Lung (tissue), 11 donors: ENCODE measurements at regions not wholly inside any gene's neighbourhood (a gene's known extent, or its start where the extent isn't known, plus 50 kb on each side); places are given as distances from the start of the nearest gene placed in this dataset.

ENCODE experiments used
- ATAC-seq: fragments of 200-7000 bp; cut with Tn5 transposase; one replicate; pipeline ENCODE4 v1.9.1; 2020; ENCODE audit warnings: moderate number of reproducible peaks; ENCODE audit not compliant: insufficient read depth, low FRiP score
- DNase-seq, 3 donors: peaks; one replicate each; pipeline ENCODE4 v3.0.0-alpha.2; 2013 to 2017
- H3K27ac ChIP-seq, 2 donors: one replicate each; pipeline ENCODE4 v1.5.1; 2013; ENCODE audit warnings: mild to moderate bottlenecking in 2 of 2, moderate library complexity in 2 of 2, control low read depth in 1 of 2, inconsistent platforms in 1 of 2, low read depth in 1 of 2, low read length in 1 of 2
- H3K27me3 ChIP-seq, 3 donors: one replicate each; pipeline ENCODE4 v1.5.1; 2013; ENCODE audit warnings: low read length in 2 of 3; ENCODE audit not compliant: control insufficient read depth in 3 of 3, insufficient read depth in 3 of 3
- H3K36me3 ChIP-seq, 4 donors: one replicate each; pipeline ENCODE4 v1.5.1; 2013; ENCODE audit warnings: low read length in 4 of 4, mild to moderate bottlenecking in 1 of 4, moderate library complexity in 1 of 4; ENCODE audit not compliant: control insufficient read depth in 4 of 4, insufficient read depth in 4 of 4
- H3K4me1 ChIP-seq, 5 donors: one replicate each; pipeline ENCODE4 v1.5.1; 2013; ENCODE audit warnings: low read length in 5 of 5, mild to moderate bottlenecking in 2 of 5, moderate library complexity in 1 of 5; ENCODE audit not compliant: control insufficient read depth in 5 of 5, insufficient read depth in 5 of 5
- H3K4me3 ChIP-seq: one replicate; pipeline ENCODE4 v1.5.1; 2013; ENCODE audit warnings: mild to moderate bottlenecking, control low read depth, moderate library complexity
- H3K9ac ChIP-seq, 2 donors: one replicate each; pipeline ENCODE4 v1.5.1; 2013; ENCODE audit warnings: low read length in 2 of 2, control low read depth in 1 of 2; ENCODE audit not compliant: insufficient read depth in 1 of 2
- H3K9me3 ChIP-seq, 4 donors: one replicate each; pipeline ENCODE4 v1.5.1; 2013; ENCODE audit warnings: low read length in 3 of 4, mild to moderate bottlenecking in 1 of 4, moderate library complexity in 1 of 4; ENCODE audit not compliant: control insufficient read depth in 4 of 4, insufficient read depth in 3 of 4
- WGBS, 2 donors: extraction: QIAGEN DNeasy Blood & Tissue Kit; methylation state at CpG; one replicate each; pipeline ENCODE4 v1.1.7; 2013; 5-methylcytosine and 5-hydroxymethylcytosine counted together
- TF ChIP-seq, protein P1 (sequence below): IDR thresholded peaks from 2 replicates; pipeline ENCODE4 v1.5.1; 2012; ENCODE audit warnings: mild to moderate bottlenecking; ENCODE audit errors: control extremely low read depth, extremely low read depth
- donor health status: control.
- donor health status: control.
- donor health status: Bipolar disorder and iron deficiency.
- donor health status: healthy.
- donor health status: DM: yes; HTN: yes; CAD: no.

- TF ChIP-seq, protein P1, sequence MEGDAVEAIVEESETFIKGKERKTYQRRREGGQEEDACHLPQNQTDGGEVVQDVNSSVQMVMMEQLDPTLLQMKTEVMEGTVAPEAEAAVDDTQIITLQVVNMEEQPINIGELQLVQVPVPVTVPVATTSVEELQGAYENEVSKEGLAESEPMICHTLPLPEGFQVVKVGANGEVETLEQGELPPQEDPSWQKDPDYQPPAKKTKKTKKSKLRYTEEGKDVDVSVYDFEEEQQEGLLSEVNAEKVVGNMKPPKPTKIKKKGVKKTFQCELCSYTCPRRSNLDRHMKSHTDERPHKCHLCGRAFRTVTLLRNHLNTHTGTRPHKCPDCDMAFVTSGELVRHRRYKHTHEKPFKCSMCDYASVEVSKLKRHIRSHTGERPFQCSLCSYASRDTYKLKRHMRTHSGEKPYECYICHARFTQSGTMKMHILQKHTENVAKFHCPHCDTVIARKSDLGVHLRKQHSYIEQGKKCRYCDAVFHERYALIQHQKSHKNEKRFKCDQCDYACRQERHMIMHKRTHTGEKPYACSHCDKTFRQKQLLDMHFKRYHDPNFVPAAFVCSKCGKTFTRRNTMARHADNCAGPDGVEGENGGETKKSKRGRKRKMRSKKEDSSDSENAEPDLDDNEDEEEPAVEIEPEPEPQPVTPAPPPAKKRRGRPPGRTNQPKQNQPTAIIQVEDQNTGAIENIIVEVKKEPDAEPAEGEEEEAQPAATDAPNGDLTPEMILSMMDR: no peak
- H3K36me3 ChIP-seq: no peaks in the 10 kb centered on the region
- no peaks in the 10 kb centered on the region for H3K9me3 ChIP-seq
- no peak overlapping the region for H3K27ac ChIP-seq
- peaks cover 0 to 28% (median 0%) of the 10 kb centered on the region in 5 donors for H3K4me1 ChIP-seq
- DNase-seq: peak; percentile 66 to 95 (median 95)
- ATAC-seq: no peak
- WGBS, 2 donors: 73 to 82% methylated on average over 1 of the region's 1 CpG
- H3K27me3 ChIP-seq: no peaks in the 10 kb centered on the region
- no peak overlapping the region for H3K9ac ChIP-seq
- no peak overlapping the region for H3K4me3 ChIP-seq
Measured at GRCh38 chr2:6510532-6510931, 355.2 kb downstream of the CMPK2 start.

DNA sequence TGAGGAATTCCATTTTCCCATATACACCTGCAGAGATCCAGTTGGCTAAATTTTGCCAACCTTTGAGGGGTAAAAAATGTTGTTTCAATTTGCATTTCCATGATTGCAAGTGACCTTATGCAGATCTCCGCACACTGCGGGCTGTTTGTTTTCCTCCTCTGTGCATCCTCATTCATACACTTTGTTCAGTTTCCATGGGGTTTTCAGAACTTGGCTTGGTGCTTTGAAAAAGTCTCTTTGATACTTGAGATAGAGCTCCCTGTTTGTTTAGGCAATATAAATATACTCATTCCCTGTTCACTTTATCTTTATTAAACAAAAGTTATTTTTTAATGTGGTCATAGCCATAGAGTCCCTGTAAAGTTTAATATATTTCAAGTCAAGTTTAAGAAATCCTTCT lies 353.1 kb downstream of the CMPK2 start:
- H3K27ac ChIP-seq: no peak overlapping the region
- WGBS, 2 donors: 52 to 81% methylated on average over 2 of the region's 2 CpGs
- no peak overlapping the region for H3K4me3 ChIP-seq
- TF ChIP-seq, protein P1: no peak
- no peaks in the 10 kb centered on the region for H3K36me3 ChIP-seq
- H3K9me3 ChIP-seq: no peaks in the 10 kb centered on the region
- H3K4me1 ChIP-seq: peaks cover 0 to 28% (median 0%) of the 10 kb centered on the region in 5 donors
- DNase-seq (peak in 2 of 3 donors; percentile 65 to 72), ATAC-seq (no peak)
- no peak overlapping the region for H3K9ac ChIP-seq
- H3K27me3 ChIP-seq: no peaks in the 10 kb centered on the region

DNA sequence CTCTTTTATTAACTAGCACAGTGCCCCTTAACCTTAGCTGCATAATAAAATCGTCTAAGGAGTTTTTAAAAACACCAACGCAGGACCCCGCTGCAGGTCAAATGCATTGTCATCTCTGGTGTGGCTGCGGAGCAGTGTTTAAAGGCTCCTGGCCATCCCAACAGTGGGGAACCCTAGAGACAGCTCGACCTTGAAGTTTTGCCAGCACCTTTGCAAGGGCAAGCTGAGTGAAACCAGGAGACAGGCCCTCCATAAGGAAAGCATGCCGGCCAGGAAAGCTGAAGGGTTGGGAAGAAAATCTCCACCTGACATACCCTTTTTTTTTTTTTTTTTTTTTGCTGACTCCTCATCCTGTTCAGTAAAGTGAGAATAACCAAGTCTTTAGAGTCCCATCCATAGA lies 349.0 kb downstream of the CMPK2 start:
- H3K36me3 ChIP-seq: no peaks in the 10 kb centered on the region
- H3K9ac ChIP-seq: no peak overlapping the region
- peaks cover 0 to 15% (median 0%) of the 10 kb centered on the region in 5 donors for H3K4me1 ChIP-seq
- TF ChIP-seq, protein P1: no peak
- ATAC-seq (no peak), DNase-seq (no peak)
- no peak overlapping the region for H3K4me3 ChIP-seq
- no peaks in the 10 kb centered on the region for H3K9me3 ChIP-seq
- H3K27ac ChIP-seq: no peak overlapping the region
- no peaks in the 10 kb centered on the region for H3K27me3 ChIP-seq
- 77 to 78% methylated on average over 6 of the region's 6 CpGs for WGBS, 2 donors

GRCh38 chr2:6518361-6518760 lies 347.3 kb downstream of the CMPK2 start:
- Histone ChIP-seq H3K9ac (no peak overlapping the region), H3K4me1 (no peaks in the 10 kb centered on the region), H3K27ac (no peak overlapping the region), H3K4me3 (no peak overlapping the region), H3K9me3 (peaks cover 0 to 2% (median 0%) of the 10 kb centered on the region in 4 donors), H3K36me3 (no peaks in the 10 kb centered on the region), H3K27me3 (no peaks in the 10 kb centered on the region)
- WGBS, 2 donors: 74 to 78% methylated on average over 1 of the region's 1 CpG
- DNase-seq (no peak), ATAC-seq (no peak)
- TF ChIP-seq, protein P1: no peak
